Osteoblast (primary cell): ENCODE measurements at regions not wholly inside any gene's neighbourhood (a gene's known extent, or its start where the extent isn't known, plus 50 kb on each side); places are given as distances from the start of the nearest gene placed in this dataset.

Source experiments
- DNase-seq: peaks from one replicate; pipeline ENCODE4 v3.0.0; 2011; ENCODE audit warnings: low spot score, mixed read lengths; ENCODE audit not compliant: insufficient read length; ENCODE audit errors: missing footprints
- H2AFZ ChIP-seq: 2 replicates; pipeline ENCODE4 v1.6.0; 2011; ENCODE audit warnings: mild to moderate bottlenecking, low read length
- H3K27ac ChIP-seq: 2 replicates; pipeline ENCODE4 v1.5.1; 2011; ENCODE audit warnings: mild to moderate bottlenecking, low read depth, low read length, moderate library complexity
- H3K27me3 ChIP-seq: 2 replicates; pipeline ENCODE4 v1.6.0; 2012; ENCODE audit warnings: mild to moderate bottlenecking, control low read depth, inconsistent platforms, low read length, moderate library complexity; ENCODE audit not compliant: insufficient read depth
- H3K36me3 ChIP-seq: 2 replicates; pipeline ENCODE4 v1.5.1; 2011; ENCODE audit warnings: mild to moderate bottlenecking, low read length, control low read depth, moderate library complexity; ENCODE audit not compliant: insufficient read depth
- H3K4me1 ChIP-seq: 2 replicates; pipeline ENCODE4 v1.5.1; 2011; ENCODE audit warnings: mild to moderate bottlenecking, low read length, control low read depth, moderate library complexity; ENCODE audit not compliant: insufficient read depth
- H3K4me2 ChIP-seq: 2 replicates; pipeline ENCODE4 v1.6.0; 2011; ENCODE audit warnings: mild to moderate bottlenecking, low read length; ENCODE audit not compliant: insufficient read depth
- H3K4me3 ChIP-seq: fragments of 200-600 bp; sonication (generic); 3 replicates; pipeline ENCODE4 v1.5.1; 2012; ENCODE audit warnings: mild to moderate bottlenecking, low read length, inconsistent platforms; ENCODE audit not compliant: insufficient read depth
- H3K79me2 ChIP-seq: 2 replicates; pipeline ENCODE4 v1.6.0; 2012; ENCODE audit warnings: mild to moderate bottlenecking, low read length, control low read depth, inconsistent platforms; ENCODE audit not compliant: insufficient read depth
- H3K9me3 ChIP-seq: 2 replicates; pipeline ENCODE4 v1.5.1; 2011; ENCODE audit warnings: low read depth, low read length, control low read depth
- H4K20me1 ChIP-seq: 2 replicates; pipeline ENCODE4 v1.6.0; 2012; ENCODE audit warnings: mild to moderate bottlenecking, low read length, control low read depth; ENCODE audit not compliant: insufficient read depth
- CTCF ChIP-seq: IDR thresholded peaks from 2 replicates; pipeline ENCODE4 v1.5.1; 2011; ENCODE audit warnings: mild to moderate bottlenecking, low read depth, low read length, moderate library complexity; ENCODE audit errors: extremely low read depth

GRCh38 chr2:56985609-56986008 lies 801.8 kb downstream of the CCDC85A start:
- TF ChIP-seq CTCF, result no peak

GRCh38 chr2:57022496-57022895 lies 838.7 kb downstream of the CCDC85A start:
- Histone ChIP-seq H3K4me3 (no peak overlapping the region), H3K36me3 (no peaks in the 10 kb centered on the region), H3K79me2 (no peaks in the 10 kb centered on the region), H2AFZ (no peak overlapping the region), H3K27me3 (no peaks in the 10 kb centered on the region), H3K9me3 (no peaks in the 10 kb centered on the region), H3K27ac (no peak overlapping the region), H3K4me2 (no peak overlapping the region), H4K20me1 (no peaks in the 10 kb centered on the region), H3K4me1 (no peaks in the 10 kb centered on the region)
- DNase-seq, result no peak
- no peak for TF ChIP-seq CTCF

More at GRCh38 chr2:56985609-56986008, 801.8 kb downstream of the CCDC85A start:
- Histone ChIP-seq H3K4me1 (no peaks in the 10 kb centered on the region), H3K4me2 (no peak overlapping the region), H3K27me3 (no peaks in the 10 kb centered on the region), H3K4me3 (no peak overlapping the region), H3K9me3 (no peaks in the 10 kb centered on the region), H3K79me2 (no peaks in the 10 kb centered on the region), H4K20me1 (no peaks in the 10 kb centered on the region), H3K27ac (no peak overlapping the region), H2AFZ (no peak overlapping the region), H3K36me3 (no peaks in the 10 kb centered on the region)
- DNase-seq, result no peak

GRCh38 chr2:57044931-57045635 lies 861.3 kb downstream of the CCDC85A start:
- no peaks in the 10 kb centered on the region for H4K20me1 ChIP-seq
- no peaks in the 10 kb centered on the region for H3K27me3 ChIP-seq
- no peak overlapping the region for H3K27ac ChIP-seq
- no peak overlapping the region for H2AFZ ChIP-seq
- TF ChIP-seq CTCF, result no peak
- DNase-seq, result no peak
- H3K4me3 ChIP-seq, result no peak overlapping the region
- no peaks in the 10 kb centered on the region for H3K79me2 ChIP-seq
- peaks cover 2% of the 10 kb centered on the region for H3K9me3 ChIP-seq
- no peaks in the 10 kb centered on the region for H3K4me1 ChIP-seq
- no peak overlapping the region for H3K4me2 ChIP-seq
- H3K36me3 ChIP-seq, result no peaks in the 10 kb centered on the region

GRCh38 chr2:57049273-57049672 lies 865.5 kb downstream of the CCDC85A start:
- Histone ChIP-seq H3K27ac (no peak overlapping the region), H3K4me3 (no peak overlapping the region), H3K27me3 (no peaks in the 10 kb centered on the region), H3K36me3 (no peaks in the 10 kb centered on the region), H3K79me2 (no peaks in the 10 kb centered on the region), H3K4me2 (no peak overlapping the region), H3K4me1 (no peaks in the 10 kb centered on the region), H2AFZ (no peak overlapping the region), H3K9me3 (no peaks in the 10 kb centered on the region), H4K20me1 (no peaks in the 10 kb centered on the region)
- no peak for TF ChIP-seq CTCF
- DNase-seq, result no peak
